Erythroblast (primary cell): ENCODE measurements at regions not wholly inside any gene's neighbourhood (a gene's known extent, or its start where the extent isn't known, plus 50 kb on each side); places are given as distances from the start of the nearest gene placed in this dataset.

Source experiments
- GATA1 ChIP-seq: IDR thresholded peaks from 2 replicates; pipeline ENCODE4 v1.6.1; 2011; ENCODE audit warnings: low read depth, mild to moderate bottlenecking, control low read depth, low read length, moderate library complexity
- POLR2A ChIP-seq: IDR thresholded peaks from 2 replicates; pipeline ENCODE4 v1.6.1; 2011; ENCODE audit warnings: mild to moderate bottlenecking, low read length

DNA sequence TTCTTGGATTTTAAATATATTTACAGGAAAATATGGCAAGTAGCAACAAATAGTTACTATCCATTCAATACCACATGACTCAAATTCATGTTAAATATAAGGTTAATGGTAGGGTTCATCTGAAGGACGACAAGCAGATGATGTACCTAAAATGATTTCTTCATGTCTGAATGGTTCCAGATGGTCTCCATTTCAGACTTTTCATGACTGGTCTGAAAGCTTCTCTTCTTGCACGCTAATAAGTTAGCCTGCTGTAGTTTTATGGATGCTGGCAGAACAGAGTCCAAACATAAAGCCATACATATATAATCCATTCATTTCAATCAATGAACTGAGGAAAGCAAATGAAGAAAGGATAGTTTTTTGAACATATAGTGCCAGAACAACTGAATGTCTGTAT lies 257.0 kb upstream of the MGAT4C start:
- TF ChIP-seq POLR2A, result no peak
- no peak for TF ChIP-seq GATA1
